Transverse colon (tissue), 4 donors: ENCODE measurements at regions not wholly inside any gene's neighbourhood (a gene's known extent, or its start where the extent isn't known, plus 50 kb on each side); places are given as distances from the start of the nearest gene placed in this dataset.

Experiments
- DNase-seq: peaks from one replicate; pipeline ENCODE4 v3.0.0-alpha.2; 2019
- H3K27ac ChIP-seq, 4 donors: fragments of 200-600 bp; sonication (generic); 2 replicates each; pipeline ENCODE4 v1.5.1; 2016 to 2018; ENCODE audit warnings: inconsistent platforms in 4 of 4
- H3K27me3 ChIP-seq: fragments of 200-600 bp; sonication (generic); 2 replicates; pipeline ENCODE4 v1.5.1; 2017; ENCODE audit warnings: inconsistent platforms
- H3K36me3 ChIP-seq, 4 donors: fragments of 200-600 bp; sonication (generic); 2 replicates each; pipeline ENCODE4 v1.5.1; 2017 to 2019; ENCODE audit warnings: inconsistent platforms in 4 of 4
- H3K4me1 ChIP-seq, 4 donors: fragments of 200-600 bp; sonication (generic); 2 replicates each; pipeline ENCODE4 v1.5.1; 2017 to 2020; ENCODE audit warnings: inconsistent platforms in 4 of 4
- H3K4me3 ChIP-seq, 4 donors: fragments of 200-600 bp; sonication (generic); 1 replicate in 1 of 4; 2 replicates in 3 of 4; pipeline versions ENCODE4 v1.5.1 to v1.6.1; 2017 to 2019; ENCODE audit warnings: inconsistent platforms in 4 of 4
- H3K9me3 ChIP-seq, 2 donors: fragments of 200-600 bp; sonication (generic); 2 replicates each; pipeline ENCODE4 v1.5.1; 2017 to 2019; ENCODE audit warnings: inconsistent platforms in 2 of 2
- EP300 ChIP-seq: sonication (generic); formaldehyde crosslinking; IDR thresholded peaks from one replicate; pipeline ENCODE4 v1.6.1; 2017; ENCODE audit warnings: antibody characterized with exemption, low read depth
- POLR2A ChIP-seq: fragments of 450-650 bp; IDR thresholded peaks from one replicate; pipeline ENCODE4 v1.6.1; 2016; ENCODE audit warnings: antibody characterized with exemption, mild to moderate bottlenecking, moderate library complexity
- POLR2AphosphoS5 ChIP-seq, 3 donors: sonication (generic); formaldehyde crosslinking; IDR thresholded peaks; one replicate each; pipeline ENCODE4 v1.6.1; 2016; ENCODE audit warnings: antibody characterized with exemption in 3 of 3
- WGBS, 2 donors: methylation state at CpG; one replicate each; pipeline ENCODE4 v1.1.5; 2018; ENCODE audit warnings: low coverage in 1 of 2; 5-methylcytosine and 5-hydroxymethylcytosine counted together
- in situ Hi-C, 4 donors: fragments of 200-750 bp; cut with MboI; loops; one replicate each; pipeline versions ENCODE4 v1.15.0 to v1.15.1; 2017; ENCODE audit warnings: low sequenced_read_pairs in 3 of 4, low pct_ligation_motif_present in 1 of 4, low pct_unique_long_range_greater_than_20kb in 1 of 4
- intact Hi-C: fragments of 100-400 bp; cut with DNase I; formaldehyde crosslinking; loops from one replicate; pipeline ENCODE4 v1.15.1; 2023; ENCODE audit warnings: low total_unique reads
- TF ChIP-seq, protein P1 (sequence below), 5 experiments: fragments of 200-600 bp in 3 of 5; fragments of 450-650 bp in 2 of 5; sonication (generic) in 3 of 5; IDR thresholded peaks; 1 replicate in 2 of 5; 2 replicates in 3 of 5; pipeline ENCODE4 v1.5.1; 2016 to 2017; ENCODE audit warnings: antibody characterized with exemption in 5 of 5, inconsistent platforms in 3 of 5, mild to moderate bottlenecking in 2 of 5, moderate library complexity in 1 of 5

DNA sequence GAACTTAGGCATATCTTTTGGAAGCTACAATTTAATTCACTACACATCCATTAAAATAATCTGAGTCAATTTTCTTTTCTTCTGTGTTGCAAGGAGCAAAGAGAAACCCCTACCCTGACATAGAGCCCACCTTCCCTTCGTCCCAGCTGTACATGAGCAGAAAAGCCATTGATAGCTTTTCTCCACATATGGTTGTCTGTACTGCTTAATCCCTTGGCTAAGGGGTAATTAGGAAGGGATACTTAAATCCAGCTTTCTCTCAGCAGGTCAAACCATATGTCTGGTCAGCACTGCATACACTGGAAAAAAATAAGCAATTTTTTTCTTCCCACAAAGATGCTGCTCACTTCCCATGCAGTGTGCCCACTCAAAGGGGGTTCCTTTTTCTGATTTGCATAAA, 94.7 kb upstream of the RAD23B start:
- in situ Hi-C loops, result no loop called here
- WGBS, 2 donors, result 84% methylated on average over 1 of the region's 1 CpG; no CpG with 5 or more reads in 1 of the 2 donors
- intact Hi-C loops, result no loop called here

DNA sequence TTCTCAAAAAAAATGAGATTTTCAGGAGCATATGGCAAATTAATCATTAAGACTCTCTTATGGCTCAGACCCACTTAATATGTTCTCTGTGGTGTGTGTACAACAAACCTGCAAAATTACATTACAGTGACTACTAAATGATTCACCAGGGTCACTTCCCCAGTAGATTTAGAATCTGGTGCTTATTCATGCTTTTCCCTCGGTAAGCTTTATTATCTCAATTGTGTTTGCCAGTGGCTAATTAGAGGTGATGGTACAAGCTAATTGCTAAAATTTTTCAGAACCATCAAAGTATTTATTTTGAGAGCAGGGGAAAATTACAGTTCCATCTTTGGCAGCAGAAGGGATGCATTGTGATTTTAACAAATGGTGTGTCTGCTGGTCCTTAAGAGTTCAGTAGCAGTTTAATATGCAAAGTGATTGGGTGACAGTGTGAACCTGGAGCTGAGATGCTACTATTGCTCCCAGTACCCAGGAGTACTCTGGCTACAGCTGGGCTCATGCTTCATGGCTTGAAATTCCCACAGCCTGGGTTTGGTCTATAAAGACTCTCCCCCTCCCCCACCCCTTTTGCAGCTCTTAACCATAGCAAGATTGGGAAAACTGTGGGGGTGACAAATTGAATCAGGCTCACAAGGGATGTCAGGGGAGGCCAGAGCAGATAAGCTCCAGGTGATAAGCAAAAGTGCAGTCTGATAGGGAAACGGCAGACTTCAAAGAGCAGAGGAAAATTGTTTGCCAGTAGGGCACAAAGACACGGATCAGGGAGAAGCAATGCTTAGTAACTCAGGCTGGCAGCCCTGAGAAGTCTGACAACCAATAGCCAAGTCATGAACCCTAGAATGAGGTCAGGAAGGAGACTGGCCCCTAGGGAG, 92.8 kb upstream of the RAD23B start:
- no peaks in the 10 kb centered on the region for H3K36me3 ChIP-seq
- intact Hi-C loops (no loop called here), in situ Hi-C loops (no loop called here)
- WGBS, 2 donors, result 23 to 39% methylated on average over 3 of the region's 3 CpGs
- no peak overlapping the region for H3K4me3 ChIP-seq
- no peak for DNase-seq
- no peaks in the 10 kb centered on the region for H3K27me3 ChIP-seq
- no peaks in the 10 kb centered on the region for H3K9me3 ChIP-seq
- H3K27ac ChIP-seq, result no peak overlapping the region
- TF ChIP-seq, protein P1, sequence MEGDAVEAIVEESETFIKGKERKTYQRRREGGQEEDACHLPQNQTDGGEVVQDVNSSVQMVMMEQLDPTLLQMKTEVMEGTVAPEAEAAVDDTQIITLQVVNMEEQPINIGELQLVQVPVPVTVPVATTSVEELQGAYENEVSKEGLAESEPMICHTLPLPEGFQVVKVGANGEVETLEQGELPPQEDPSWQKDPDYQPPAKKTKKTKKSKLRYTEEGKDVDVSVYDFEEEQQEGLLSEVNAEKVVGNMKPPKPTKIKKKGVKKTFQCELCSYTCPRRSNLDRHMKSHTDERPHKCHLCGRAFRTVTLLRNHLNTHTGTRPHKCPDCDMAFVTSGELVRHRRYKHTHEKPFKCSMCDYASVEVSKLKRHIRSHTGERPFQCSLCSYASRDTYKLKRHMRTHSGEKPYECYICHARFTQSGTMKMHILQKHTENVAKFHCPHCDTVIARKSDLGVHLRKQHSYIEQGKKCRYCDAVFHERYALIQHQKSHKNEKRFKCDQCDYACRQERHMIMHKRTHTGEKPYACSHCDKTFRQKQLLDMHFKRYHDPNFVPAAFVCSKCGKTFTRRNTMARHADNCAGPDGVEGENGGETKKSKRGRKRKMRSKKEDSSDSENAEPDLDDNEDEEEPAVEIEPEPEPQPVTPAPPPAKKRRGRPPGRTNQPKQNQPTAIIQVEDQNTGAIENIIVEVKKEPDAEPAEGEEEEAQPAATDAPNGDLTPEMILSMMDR (IDR thresholded peaks at IDR 0.05), result no peak
- TF ChIP-seq EP300, result no peak
- TF ChIP-seq POLR2A, result no peak
- no peak for TF ChIP-seq POLR2AphosphoS5 (IDR thresholded peaks at IDR 0.05)
- H3K4me1 ChIP-seq, result no peaks in the 10 kb centered on the region

More for the DNA sequence above, 94.7 kb upstream of the RAD23B start:
- Histone ChIP-seq H3K27ac (no peak overlapping the region), H3K9me3 (peaks cover 4 to 6% of the 10 kb centered on the region in 2 donors), H3K36me3 (no peaks in the 10 kb centered on the region), H3K4me1 (no peaks in the 10 kb centered on the region), H3K27me3 (no peaks in the 10 kb centered on the region), H3K4me3 (no peak overlapping the region)
- no peak for DNase-seq
- no peak for TF ChIP-seq EP300

DNA sequence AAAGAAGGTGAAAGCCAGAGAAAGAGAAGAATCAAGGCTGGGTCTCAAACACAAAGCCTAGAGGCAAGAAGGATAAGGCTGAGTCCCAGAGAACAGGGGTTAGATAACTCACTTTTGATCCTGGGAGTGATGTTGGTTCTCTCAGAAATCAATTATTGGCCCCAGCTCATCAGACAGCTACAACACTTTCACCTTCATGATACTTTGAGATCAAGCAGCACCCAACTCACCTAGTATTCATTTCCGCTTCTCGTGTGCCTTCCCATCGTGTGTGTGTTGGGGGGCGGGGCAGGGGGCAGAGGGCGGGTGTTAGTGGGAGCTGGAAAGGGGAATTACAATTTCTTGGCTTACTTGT, 92.2 kb upstream of the RAD23B start:
- Histone ChIP-seq H3K4me3 (no peak overlapping the region), H3K9me3 (no peaks in the 10 kb centered on the region), H3K27ac (no peak overlapping the region), H3K4me1 (no peaks in the 10 kb centered on the region), H3K27me3 (no peaks in the 10 kb centered on the region), H3K36me3 (no peaks in the 10 kb centered on the region)
- intact Hi-C loops, result no loop called here
- no peak for DNase-seq
- TF ChIP-seq EP300 (no peak), POLR2A (no peak), POLR2AphosphoS5 (IDR thresholded peaks at IDR 0.05) (no peak)
- TF ChIP-seq, protein P1 (IDR thresholded peaks at IDR 0.05), result no peak
- in situ Hi-C loops, result no loop called here
- 74 to 92% methylated on average over 2 to 5 of the region's 5 CpGs for WGBS, 2 donors

DNA sequence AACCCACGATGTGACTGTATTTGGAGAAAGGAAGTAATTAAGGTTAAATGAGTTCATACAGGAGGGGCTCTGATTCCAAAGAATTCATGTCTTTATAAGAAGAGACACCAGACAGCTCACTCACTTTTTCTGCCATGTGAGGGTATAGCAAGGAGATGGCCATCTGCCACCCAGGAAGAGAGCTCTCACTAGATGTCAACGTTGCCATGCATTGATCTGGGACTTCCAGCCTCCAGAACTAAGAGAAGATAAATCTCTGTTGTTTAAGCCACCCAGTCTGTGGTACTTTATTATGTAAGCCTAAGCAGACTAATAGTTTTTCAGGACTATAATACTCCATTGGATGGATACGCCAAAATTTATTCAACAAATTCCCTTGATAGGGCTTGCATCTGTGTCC, 89.8 kb upstream of the RAD23B start:
- Histone ChIP-seq H3K27me3 (no peaks in the 10 kb centered on the region), H3K4me1 (no peaks in the 10 kb centered on the region), H3K27ac (no peak overlapping the region), H3K4me3 (no peak overlapping the region), H3K9me3 (no peaks in the 10 kb centered on the region), H3K36me3 (no peaks in the 10 kb centered on the region)
- in situ Hi-C loops (no loop called here), intact Hi-C loops (no loop called here)
- 46 to 72% methylated on average over 2 to 3 of the region's 3 CpGs for WGBS, 2 donors
- TF ChIP-seq POLR2A (no peak), EP300 (no peak), POLR2AphosphoS5 (IDR thresholded peaks at IDR 0.05) (no peak)
- TF ChIP-seq, protein P1 (IDR thresholded peaks at IDR 0.05), result no peak
- no peak for DNase-seq

DNA sequence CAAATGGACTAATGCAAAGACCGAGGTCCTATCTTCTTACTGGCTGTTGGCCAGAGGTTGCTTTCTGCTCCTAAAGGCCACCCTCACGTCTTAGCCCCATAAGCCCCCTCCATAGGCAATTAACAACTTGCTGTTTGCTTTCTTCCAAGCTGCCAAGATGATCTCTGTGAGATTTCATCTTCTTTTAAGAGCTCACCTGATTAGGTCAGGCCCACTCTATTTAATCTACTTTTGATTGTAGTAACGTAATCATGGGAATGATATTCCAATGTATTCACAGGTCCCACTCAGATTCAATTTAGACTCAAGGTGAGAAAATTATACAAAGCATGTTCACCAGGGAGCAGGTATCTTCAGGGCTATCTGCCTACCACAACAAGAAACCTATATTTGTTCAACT, 84.4 kb upstream of the RAD23B start:
- TF ChIP-seq EP300 (no peak), POLR2A (no peak), POLR2AphosphoS5 (IDR thresholded peaks at IDR 0.05) (no peak)
- TF ChIP-seq, protein P1 (IDR thresholded peaks at IDR 0.05), result no peak
- intact Hi-C loops (no loop called here), in situ Hi-C loops (no loop called here)
- H3K4me3 ChIP-seq, result no peak overlapping the region
- H3K27me3 ChIP-seq, result no peaks in the 10 kb centered on the region
- H3K9me3 ChIP-seq, result peaks cover 0 to 5% of the 10 kb centered on the region in 2 donors
- H3K27ac ChIP-seq, result no peak overlapping the region
- WGBS, 2 donors, result 63 to 84% methylated on average over 3 of the region's 3 CpGs
- no peaks in the 10 kb centered on the region for H3K36me3 ChIP-seq
- DNase-seq, result no peak
- H3K4me1 ChIP-seq, result no peaks in the 10 kb centered on the region
